ENCODE measurements at regions not wholly inside any gene's neighbourhood (a gene's known extent, or its start where the extent isn't known, plus 50 kb on each side); places are given as distances from the start of the nearest gene placed in this dataset.

DNA sequence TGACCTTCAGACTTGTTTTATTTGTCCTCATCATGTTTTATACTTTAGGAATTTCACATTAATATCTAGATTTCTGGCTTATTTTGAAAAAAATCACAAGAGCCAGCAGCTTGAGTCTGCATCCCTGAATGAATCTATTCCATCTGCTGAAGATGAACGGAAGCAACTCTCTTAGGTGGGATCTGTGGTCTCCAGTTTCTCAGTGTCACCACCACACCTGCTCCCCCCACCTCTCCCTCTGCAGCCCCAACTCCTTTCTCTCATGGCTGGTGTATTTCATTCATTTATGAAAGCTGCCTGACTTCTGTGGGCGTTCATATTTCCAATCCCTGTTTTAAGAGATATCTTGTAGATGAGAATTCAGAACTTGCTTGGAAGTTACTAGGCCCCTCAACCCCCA, 102.1 kb upstream of the AGBL1 start:
- DNase-seq (ENCODE audit: low spot score): no peak

DNA sequence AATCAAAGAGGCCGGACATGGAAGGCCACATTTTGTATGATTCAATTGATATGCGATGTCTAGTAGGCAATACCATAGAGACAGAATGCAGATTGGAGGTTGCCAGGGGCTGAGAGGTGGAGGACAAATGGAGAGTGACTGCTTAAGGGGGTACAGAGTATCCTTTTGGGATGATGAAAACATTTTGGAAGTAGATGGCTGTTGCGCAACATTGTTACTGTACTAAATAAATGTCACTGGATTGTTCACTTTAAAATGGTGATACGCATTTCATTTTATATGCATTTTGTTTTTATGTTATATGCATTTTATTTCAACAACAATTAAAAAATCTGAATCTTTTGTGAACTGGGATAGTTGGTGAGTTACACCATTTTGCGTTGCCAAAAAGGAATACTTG, 99.7 kb upstream of the AGBL1 start:
- no peak for DNase-seq (ENCODE audit: low spot score)

DNA sequence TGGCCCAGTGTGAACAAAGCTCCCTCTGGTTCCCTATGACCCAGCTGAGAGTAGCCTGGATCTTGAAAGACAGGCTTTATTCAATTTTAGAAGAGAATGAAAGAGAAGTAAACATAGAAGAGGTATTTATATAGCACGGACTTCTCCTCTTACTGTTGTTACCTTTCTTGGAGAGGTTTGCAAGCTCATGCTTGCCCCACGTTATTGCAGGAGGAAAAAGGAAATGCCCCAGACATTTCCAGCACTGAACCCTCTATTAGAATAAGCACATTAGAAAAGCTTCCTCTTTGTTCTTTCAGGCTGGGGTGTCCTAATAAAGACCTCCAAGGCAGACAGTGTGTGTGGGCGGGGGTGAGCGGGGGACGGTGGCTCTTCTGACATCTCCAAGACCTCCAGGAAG, 98.7 kb upstream of the AGBL1 start:
- DNase-seq (ENCODE audit: low spot score): no peak

DNA sequence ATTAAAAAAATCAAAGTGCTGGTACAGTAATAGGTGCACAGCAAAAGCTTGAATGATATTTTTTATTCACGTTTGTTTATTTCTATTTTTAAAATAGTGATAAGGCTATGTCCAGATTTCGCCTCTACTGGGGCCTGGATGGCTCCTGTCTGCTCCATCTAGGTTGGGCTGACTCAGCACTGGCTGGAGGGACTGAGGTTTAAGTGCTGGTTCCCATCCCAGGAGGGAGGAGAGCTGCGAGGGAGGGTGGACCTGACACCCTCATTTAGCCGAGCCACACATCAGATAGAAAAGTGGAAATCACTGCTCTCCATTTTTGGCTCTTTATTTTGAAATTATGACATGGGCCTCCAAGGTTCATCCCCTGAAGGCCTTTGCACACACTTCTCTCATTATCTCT, 95.4 kb upstream of the AGBL1 start:
- no peak for DNase-seq (ENCODE audit: low spot score)

DNA sequence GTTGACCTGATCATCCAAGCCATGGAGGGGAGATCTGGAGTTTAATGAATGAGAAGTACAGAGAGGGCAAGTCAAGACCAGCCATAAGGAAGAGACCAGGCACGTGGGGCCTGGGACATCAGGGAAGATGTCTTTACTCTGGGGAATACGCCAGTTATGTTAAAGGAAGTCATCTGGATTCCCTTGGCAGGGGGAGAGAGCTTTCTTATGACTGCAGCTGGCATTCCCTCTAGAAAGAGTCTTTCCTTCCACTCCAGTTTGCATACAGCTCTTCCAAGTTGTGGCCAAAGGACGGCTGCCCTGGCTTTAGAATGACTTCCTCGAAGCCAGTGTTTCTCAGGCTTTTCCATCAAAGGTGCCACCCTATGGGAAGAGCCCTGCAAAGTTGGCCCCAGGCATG, 93.6 kb upstream of the AGBL1 start:
- no peak for DNase-seq (ENCODE audit: low spot score)

DNA sequence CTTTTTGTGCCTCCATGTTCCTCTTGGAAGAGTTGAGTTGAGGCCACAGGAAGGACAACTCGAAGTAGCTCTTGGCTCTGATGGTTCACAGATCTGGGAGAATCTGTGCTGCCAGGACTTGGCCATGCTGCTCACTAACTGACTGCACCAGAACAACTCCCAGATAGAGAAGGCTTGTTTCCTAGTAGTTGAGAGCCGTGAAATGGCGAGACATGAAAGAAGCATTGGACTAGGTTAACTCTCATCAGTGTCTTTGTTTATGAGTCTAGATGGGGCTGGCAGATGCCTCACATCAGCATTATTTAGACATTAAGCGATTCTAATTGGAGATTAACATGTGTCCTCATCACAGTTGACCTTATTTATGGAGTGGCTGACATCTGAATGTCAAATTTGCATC, 92.9 kb upstream of the AGBL1 start:
- no peak for DNase-seq (ENCODE audit: low spot score)

DNA sequence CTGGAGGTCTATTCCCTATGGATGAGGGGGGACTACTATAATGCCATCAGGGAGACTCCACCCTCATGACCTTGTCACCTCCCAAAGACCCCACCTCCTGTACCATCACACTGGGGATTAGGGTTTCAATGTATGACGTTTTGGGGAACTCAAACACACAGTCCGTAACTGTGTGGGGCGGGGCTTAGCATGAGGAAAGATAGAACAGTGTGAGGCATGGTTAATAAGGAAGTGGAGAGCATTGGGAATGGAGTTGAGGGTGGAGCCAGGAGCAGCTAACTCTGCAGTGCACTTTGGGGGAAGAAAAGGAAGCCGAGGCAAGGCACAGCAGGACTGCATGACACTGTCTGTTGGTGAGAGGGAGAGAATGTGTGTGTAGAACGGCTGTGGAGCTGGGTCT, 90.9 kb upstream of the AGBL1 start:
- DNase-seq (ENCODE audit: low spot score): no peak

DNA sequence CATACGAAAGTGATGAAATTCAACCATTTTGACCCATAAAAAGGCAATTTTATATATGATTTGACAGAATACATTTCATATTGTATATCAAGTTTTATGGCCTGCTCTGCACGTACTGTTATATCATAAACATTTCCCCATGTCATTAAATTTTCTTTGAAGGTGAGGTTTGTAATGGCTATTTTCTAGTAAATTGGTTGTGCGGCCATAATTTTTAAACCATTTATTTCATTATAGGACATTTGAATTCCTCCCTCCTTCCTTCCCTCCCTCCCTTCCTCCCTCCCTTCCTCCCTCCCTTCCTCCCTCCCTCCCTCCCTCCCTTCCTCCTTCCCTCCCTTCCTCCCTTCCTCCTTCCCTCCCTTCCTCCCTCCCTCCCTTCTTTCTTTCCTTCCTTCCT, 87.4 kb upstream of the AGBL1 start:
- DNase-seq (ENCODE audit: low spot score): no peak

DNA sequence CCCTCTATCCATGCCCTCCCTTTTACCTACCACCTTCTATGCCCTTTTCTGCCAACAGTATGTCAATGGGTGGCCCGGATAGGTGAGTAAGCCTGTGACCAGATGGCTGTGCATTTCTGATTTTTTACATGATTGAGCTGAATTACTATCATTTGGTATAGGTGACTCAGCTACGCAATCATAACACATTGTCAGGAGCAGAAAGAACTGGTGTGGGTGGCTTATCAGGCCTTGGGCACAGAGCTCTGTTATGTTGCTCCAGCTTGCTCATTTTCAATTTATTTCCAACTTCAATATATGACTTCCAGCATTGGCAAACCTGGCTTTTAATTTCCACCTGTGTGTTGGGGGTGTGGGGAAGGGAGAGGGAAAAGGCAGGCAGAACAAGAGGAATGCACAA, 86.6 kb upstream of the AGBL1 start:
- no peak for DNase-seq (ENCODE audit: low spot score)

DNA sequence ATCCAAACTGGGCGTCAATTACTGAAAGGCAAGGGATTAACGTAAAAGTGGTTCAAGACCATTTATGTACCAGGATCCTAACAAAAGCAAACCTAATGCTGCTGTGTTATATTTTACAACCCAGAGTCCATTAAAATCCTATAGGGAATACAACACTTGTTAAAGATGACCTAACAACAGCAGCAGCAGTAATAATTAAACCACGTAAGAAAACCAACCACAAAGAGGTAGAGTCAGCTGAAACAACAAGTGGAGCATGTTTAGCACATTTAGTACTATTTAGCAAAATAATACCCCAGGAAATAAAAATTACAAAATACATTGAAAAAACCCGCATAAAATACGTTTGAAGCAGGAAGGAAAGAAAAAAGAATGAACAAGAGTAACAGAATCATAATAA, 82.1 kb upstream of the AGBL1 start:
- no peak for DNase-seq (ENCODE audit: low spot score)

DNA sequence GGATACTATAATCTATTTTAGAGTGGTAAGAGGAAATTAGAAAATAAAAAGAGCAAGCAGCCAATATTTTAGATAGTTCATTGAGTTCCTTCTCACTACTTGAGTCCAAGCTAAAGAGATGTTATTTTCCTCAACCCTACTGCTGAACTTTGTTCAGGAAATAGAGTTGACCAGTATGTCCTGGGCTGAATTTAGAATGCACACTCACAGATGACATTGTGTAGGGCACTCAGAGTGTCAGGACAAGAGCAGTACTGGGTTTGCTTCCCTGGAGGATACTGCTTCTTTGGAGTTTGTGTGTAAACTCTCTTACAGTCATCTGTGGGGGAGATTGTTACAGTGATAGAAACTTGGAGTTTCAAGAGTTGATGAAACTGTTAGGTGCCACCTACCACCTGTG, 80.0 kb upstream of the AGBL1 start:
- no peak for DNase-seq (ENCODE audit: low spot score)

DNA sequence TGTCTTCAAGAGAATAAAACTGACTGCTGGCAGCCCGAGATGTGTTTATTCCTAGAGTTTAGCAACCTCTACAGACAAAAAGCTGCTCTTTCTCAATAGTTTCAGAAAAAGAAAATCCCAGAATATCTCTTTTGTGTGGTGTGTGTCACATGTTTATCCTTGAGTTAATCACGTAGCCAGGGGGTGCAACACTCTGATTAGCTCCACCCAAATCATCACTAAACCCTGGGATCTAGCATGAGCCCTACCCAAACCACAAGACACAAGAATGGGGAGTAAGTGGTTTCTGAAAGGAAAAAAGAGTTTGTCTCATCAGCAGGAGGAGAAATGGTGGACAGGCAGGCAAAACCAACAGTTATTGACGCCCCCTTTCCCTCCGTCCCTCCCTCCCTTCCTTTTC, 78.5 kb upstream of the AGBL1 start:
- no peak for DNase-seq (ENCODE audit: low spot score)

DNA sequence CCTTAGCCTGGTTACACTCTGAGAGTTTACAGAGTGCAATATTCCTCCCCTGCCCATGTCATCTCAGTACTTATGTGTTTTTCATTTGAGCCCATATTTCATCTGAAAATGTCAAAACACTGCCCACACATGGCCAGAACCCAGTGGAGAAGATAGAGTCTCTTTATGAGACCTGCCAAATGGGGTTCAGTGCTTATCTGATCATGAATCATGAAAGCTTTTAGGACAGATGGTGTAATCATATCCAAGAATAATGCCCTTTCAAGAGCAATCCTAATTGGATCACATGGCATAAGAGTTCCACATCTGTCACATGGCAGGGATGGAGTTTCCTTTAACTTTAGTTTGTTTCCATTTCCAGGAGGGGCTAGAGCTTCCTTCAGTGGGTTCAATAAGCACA, 77.2 kb upstream of the AGBL1 start:
- DNase-seq (ENCODE audit: low spot score): no peak

DNA sequence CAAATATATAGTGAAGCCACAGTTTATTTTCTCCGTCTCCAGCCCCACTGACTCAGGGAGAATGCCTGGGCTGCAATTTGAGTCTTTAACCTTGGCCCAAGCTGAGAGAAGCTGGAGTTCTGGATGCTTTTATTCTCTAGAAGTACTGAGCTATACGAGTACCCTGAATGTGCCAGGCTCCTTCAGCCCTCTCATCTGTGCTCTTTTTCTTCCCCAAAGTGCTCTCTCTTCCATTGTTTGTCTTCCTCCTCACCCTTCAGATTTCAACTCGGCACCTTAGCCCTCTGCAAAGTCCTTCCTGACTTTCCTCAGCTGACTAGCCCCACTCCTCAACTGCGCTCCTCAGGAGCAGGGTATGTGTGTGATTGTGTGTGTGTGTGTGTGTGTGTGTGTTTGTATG, 75.6 kb upstream of the AGBL1 start:
- no peak for DNase-seq (ENCODE audit: low spot score)

DNA sequence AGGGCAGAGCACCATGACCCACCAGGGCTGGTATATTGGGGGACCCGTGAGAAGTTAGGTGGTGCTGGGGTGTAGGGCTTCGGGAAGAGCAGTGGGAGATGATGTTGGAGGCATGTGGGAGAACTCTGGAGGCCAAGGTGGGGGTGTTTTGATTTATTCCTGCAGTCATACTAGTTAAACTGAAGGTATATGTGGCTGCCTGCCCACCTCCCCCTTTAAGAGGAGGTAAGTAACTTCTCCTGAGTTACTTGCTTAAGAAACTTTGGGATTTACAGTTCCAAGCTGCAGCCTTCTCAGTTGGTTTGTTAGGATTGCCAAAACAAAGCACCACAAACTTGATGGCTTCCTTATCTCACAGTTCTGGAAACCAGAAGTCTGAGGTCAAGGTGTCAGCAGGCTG, 73.1 kb upstream of the AGBL1 start:
- DNase-seq (ENCODE audit: low spot score): no peak

DNA sequence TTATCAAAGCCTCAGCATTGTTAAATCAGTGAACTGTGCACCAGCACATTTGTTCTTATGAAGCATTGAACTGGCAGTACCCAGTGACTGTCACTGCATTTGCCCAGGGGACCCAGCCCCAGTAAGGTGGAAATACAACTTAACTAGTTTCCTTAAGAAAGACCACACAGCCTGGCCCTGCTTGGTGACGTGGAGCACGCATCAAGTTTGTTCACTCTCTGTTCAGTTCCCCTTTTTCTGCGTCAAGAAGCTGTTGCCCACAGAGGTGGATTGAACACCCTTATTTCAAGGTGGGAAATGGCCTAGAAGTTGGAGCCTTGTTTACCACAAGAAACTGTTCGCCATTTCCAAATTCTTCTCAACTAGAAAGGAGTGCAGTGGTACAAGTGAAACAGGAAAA, 69.9 kb upstream of the AGBL1 start:
- no peak for DNase-seq (ENCODE audit: low spot score)

DNA sequence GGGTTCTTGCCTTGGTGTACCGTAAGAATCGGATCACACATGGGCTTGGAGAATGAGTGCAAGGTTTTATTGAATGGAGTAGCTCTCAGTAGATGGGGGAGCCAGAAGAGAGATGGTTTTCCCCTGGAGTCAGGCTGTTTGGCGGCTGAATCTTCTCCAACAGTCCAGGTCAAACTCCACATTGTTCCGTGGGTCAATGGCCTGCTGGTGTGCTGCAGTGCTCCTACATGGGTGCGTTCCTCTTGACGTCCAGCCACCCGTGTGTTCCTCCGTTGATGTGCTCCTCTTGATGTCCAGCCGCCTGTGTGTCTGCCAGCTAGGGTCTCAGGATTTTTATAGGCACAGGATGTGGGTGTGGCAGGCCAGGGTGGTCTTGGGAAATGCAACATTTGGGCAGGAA, 69.3 kb upstream of the AGBL1 start:
- peak; percentile 38 for DNase-seq (ENCODE audit: low spot score)

DNA sequence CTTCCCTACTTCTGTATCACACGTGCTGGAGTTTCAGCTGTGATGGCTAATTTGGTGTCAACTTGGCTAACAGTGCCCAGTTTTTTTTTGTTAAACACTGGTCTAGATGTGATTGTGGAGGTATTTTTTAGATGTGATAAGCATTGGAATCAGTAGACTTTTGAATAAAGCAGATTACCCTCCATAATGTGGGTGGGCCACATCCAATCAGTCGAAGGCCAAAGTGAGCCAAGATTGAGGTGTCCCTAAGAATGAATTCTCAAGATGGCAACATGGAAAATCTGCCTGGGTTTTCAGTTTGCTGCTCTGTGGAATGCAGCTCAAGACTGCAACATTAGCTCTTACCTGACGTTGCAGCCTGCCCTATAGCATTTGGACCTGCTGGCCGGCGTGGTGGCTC, 68.8 kb upstream of the AGBL1 start:
- DNase-seq (ENCODE audit: low spot score): no peak

DNA sequence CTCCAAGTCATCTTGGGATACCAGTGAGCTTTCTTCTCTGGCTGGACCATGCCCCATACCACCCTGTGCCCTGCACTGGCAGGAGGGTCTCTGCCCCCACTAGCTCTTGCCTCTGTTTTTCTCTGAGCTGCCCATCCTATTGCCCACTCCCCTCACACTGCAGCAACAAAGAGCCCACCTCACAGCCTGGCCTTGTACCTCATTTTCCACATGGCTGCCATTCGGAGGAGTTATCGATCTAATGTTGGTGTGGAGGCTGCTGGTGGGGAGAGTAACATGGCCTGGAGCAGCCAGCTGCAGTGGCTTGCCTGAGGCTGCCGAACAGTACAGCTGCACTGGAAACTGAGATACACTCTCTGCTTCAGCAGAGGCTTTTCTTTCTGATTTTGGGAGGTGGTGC, 65.7 kb upstream of the AGBL1 start:
- DNase-seq (ENCODE audit: low spot score): no peak

DNA sequence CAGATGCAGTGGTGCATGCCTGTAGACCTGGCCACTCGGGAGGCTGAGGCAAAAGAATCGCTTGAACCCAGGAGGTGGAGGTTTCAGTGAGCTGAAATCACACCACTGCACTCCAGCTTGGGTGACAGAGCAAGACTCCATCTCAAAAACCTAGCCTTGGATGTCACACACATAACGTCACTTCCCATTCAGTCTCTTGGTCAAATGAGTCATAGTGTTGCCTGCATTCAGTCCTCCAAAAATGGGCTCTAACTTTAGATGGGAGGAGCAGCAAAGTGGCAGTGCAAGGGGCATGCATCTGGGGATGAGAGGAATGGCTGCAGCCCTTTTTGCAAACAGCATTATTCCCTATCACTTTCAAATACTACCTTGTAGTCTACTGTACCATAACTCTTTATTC, 62.9 kb upstream of the AGBL1 start:
- DNase-seq (ENCODE audit: low spot score): no peak

DNA sequence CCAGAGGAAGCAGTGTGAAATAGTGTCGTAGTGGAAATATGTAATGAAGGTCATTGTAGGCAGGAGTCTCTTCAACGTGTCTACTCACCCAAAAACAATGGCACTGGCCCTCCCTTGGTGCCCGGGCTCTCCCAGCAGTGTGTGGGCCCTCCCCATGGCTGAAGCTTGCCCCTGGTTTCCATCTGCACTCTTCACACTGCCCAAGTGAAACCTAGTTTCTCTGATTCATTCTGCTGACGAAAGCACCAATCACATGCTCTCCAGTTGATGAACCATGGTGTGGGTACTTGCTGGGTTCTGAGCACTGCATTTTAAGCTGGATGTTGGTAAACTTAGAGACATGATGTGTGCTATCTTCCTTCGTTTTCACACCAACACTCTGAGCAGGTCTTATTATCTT, 61.0 kb upstream of the AGBL1 start:
- no peak for DNase-seq (ENCODE audit: low spot score)

DNA sequence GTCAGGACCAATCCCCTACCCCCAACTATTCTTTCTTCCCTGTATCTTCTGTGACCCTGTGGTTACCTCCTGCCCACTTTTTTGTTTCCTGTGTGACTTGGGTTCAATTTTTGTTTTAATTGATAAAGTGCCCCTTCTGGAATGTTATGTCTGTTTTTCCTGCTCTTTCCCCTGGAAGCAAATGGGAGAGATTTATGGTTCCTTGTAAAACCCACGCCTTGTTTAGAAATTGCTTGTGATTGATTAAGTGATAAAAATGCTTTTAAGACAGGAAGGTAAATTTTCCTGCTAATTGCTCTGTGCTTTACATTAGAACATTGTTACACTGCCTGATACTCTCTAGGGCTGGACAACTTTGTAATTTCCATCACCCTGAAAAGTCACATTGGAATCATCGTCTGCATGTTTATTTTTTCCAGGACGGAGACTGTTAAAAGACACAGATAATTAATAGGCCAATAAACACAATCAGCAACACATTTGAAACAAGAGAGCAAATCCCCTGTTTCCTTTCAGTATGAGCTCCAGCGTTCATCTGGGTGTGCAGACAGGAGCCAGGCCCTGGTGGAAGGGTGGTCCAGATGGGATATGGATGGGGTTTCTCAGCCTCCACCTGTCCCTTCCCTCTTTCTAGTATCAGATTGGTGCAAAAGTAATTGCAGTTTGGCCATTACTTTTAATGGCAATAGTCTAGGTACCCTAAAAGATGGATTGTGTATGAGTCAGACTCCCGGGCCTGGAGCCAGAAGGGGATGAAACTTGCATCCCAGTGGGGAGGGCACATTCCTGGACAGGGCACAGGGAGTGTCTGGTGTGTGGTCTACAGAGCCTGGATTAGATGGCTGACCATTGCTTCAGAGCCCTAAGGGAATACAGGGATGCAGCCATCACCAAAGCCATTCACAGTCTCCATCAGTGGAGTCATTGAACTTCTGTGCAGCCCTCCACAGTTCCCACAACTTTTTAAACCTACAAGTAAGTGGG, 58.1 kb upstream of the AGBL1 start:
- no peak for DNase-seq (ENCODE audit: low spot score)

DNA sequence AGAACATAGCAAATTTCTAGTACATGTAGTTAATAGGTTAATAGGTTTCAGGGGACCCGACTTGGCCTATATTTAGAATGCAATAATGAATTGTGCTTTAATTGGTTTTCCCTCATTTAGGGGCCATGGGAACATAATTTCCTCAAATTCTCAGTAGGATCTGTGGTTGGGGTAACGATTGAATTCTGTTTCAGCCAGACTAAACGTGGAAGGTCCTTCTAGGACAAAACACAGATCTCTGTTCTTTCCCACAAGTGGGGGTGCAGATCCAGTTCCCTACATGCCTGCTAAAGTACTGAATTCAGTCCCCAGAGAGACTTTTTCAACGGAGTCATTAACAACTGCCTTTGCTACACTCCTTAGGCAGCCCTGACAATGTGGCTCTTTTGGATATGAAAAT, 50.7 kb upstream of the AGBL1 start:
- no peak for DNase-seq (ENCODE audit: low spot score)
